ENCODE measurements at regions not wholly inside any gene's neighbourhood (a gene's known extent, or its start where the extent isn't known, plus 50 kb on each side); places are given as distances from the start of the nearest gene placed in this dataset.

- DNase-seq (ENCODE audit: low read depth, low spot score): peak; percentile 86
- peak overlapping the region; percentile 54 for H3K4me3 ChIP-seq (ENCODE audit: low read depth, low read length)
- TF ChIP-seq CTCF (IDR thresholded peaks at IDR 0.05; ENCODE audit: low read depth, low read length): peak; percentile 83
- in situ Hi-C loops (cut with HindIII; ENCODE audit: low sequenced_read_pairs): no loop called here
Measured at GRCh38 chr12:91382081-91382543, 199.5 kb upstream of the DCN start.

- DNase-seq (ENCODE audit: low read depth, low spot score): peak; percentile 91
- no peak for TF ChIP-seq CTCF (IDR thresholded peaks at IDR 0.05; ENCODE audit: low read depth, low read length)
- in situ Hi-C loops (cut with HindIII; ENCODE audit: low sequenced_read_pairs): no loop called here
- H3K4me3 ChIP-seq (ENCODE audit: low read depth, low read length): peak overlapping the region; percentile 54
Measured at GRCh38 chr12:91381309-91381804, 198.7 kb upstream of the DCN start.

- in situ Hi-C loops (cut with HindIII; ENCODE audit: low sequenced_read_pairs): no loop called here
- no peak for DNase-seq (ENCODE audit: low read depth, low spot score)
- no peak for TF ChIP-seq CTCF (IDR thresholded peaks at IDR 0.05; ENCODE audit: low read depth, low read length)
- no peak overlapping the region for H3K4me3 ChIP-seq (ENCODE audit: low read depth, low read length)
Measured at GRCh38 chr12:91380631-91381030, 198.0 kb upstream of the DCN start.

GRCh38 chr12:91379051-91379775, 196.6 kb upstream of the DCN start:
- in situ Hi-C loops (cut with HindIII; ENCODE audit: low sequenced_read_pairs): no loop called here
- DNase-seq (ENCODE audit: low read depth, low spot score): no peak
- no peak overlapping the region for H3K4me3 ChIP-seq (ENCODE audit: low read depth, low read length)
- TF ChIP-seq CTCF (IDR thresholded peaks at IDR 0.05; ENCODE audit: low read depth, low read length): no peak

GRCh38 chr12:91377436-91377835, 194.8 kb upstream of the DCN start:
- no peak for DNase-seq (ENCODE audit: low read depth, low spot score)
- in situ Hi-C loops (cut with HindIII; ENCODE audit: low sequenced_read_pairs): no loop called here
- no peak for TF ChIP-seq CTCF (IDR thresholded peaks at IDR 0.05; ENCODE audit: low read depth, low read length)
- no peak overlapping the region for H3K4me3 ChIP-seq (ENCODE audit: low read depth, low read length)

GRCh38 chr12:91373086-91373485, 190.5 kb upstream of the DCN start:
- no peak overlapping the region for H3K4me3 ChIP-seq (ENCODE audit: low read depth, low read length)
- in situ Hi-C loops (cut with HindIII; ENCODE audit: low sequenced_read_pairs): no loop called here
- DNase-seq (ENCODE audit: low read depth, low spot score): no peak
- no peak for TF ChIP-seq CTCF (IDR thresholded peaks at IDR 0.05; ENCODE audit: low read depth, low read length)
